HEK293 (cell line): ENCODE measurements at regions not wholly inside any gene's neighbourhood (a gene's known extent, or its start where the extent isn't known, plus 50 kb on each side); places are given as distances from the start of the nearest gene placed in this dataset.
A peak's percentile ranks its signal among the peaks of the same experiment; 100 is the strongest.

Source experiments
- CTCF ChIA-PET: fragments of 350-600 bp; formaldehyde crosslinking; extraction: SDS; loops from one replicate; lab custom pipeline; 2021; ENCODE audit warnings: antibody characterized with exemption; lab: Yijun Ruan, JAX
- POLR2A ChIA-PET: fragments of 300-600 bp; formaldehyde crosslinking; extraction: SDS; loops from one replicate; lab custom pipeline; 2020; ENCODE audit warnings: antibody characterized with exemption, inconsistent platforms; lab: Yijun Ruan, JAX
- H3K27ac ChIP-seq: fragments of 200-500 bp; sonication (Bioruptor generic); 2 replicates; pipeline ENCODE4 v1.5.1; 2014; ENCODE audit warnings: low read depth, low read length, control low read depth, inconsistent platforms; ENCODE audit errors: extremely low read depth
- H3K36me3 ChIP-seq, 2 experiments: fragments of 200-500 bp in 1 of 2; sonication (Bioruptor generic) in 1 of 2; 1 replicate in 1 of 2; 2 replicates in 1 of 2; pipeline ENCODE4 v1.5.1; 2014 to 2017; ENCODE audit warnings: inconsistent platforms in 2 of 2, low read length in 2 of 2; ENCODE audit not compliant: control insufficient read depth in 2 of 2, insufficient read depth in 1 of 2
- H3K4me1 ChIP-seq: fragments of 200-500 bp; sonication (Bioruptor generic); 2 replicates; pipeline ENCODE4 v1.5.1; 2014; ENCODE audit warnings: mild to moderate bottlenecking, low read length, inconsistent platforms; ENCODE audit not compliant: control insufficient read depth, insufficient read depth
- H3K4me3 ChIP-seq: 2 replicates; pipeline ENCODE4 v1.5.1; 2011; ENCODE audit warnings: low read depth, mild to moderate bottlenecking, control low read depth, low read length, moderate library complexity
- H3K9me3 ChIP-seq: fragments of 200-500 bp; sonication (Bioruptor generic); 2 replicates; pipeline ENCODE4 v1.5.1; 2014; ENCODE audit warnings: low read depth, low read length, inconsistent platforms; ENCODE audit not compliant: control insufficient read depth, insufficient read depth
- BCL11A ChIP-seq: fragments of 450-650 bp; formaldehyde crosslinking; IDR thresholded peaks from 2 replicates; pipeline ENCODE4 v1.5.1; 2016; ENCODE audit warnings: low read depth, missing biosample characterization, missing genetic modification characterization
- FEZF1 ChIP-seq: fragments of 450-650 bp; formaldehyde crosslinking; IDR thresholded peaks from 2 replicates; pipeline ENCODE4 v1.5.1; 2016; ENCODE audit warnings: missing biosample characterization, missing genetic modification characterization
- GLI2 ChIP-seq: fragments of 450-650 bp; formaldehyde crosslinking; IDR thresholded peaks from 2 replicates; pipeline ENCODE4; 2017; ENCODE audit warnings: missing biosample characterization, missing genetic modification characterization, low read depth, borderline replicate concordance
- KLF16 ChIP-seq: fragments of 450-650 bp; formaldehyde crosslinking; IDR thresholded peaks from 2 replicates; pipeline ENCODE4 v1.5.1; 2017; ENCODE audit warnings: missing biosample characterization, missing genetic modification characterization
- OSR2 ChIP-seq: fragments of 450-650 bp; formaldehyde crosslinking; IDR thresholded peaks from 2 replicates; pipeline ENCODE4 v1.5.1; 2016; ENCODE audit warnings: missing biosample characterization, missing genetic modification characterization
- PRDM4 ChIP-seq: fragments of 450-650 bp; formaldehyde crosslinking; IDR thresholded peaks from 2 replicates; pipeline ENCODE4 v1.5.1; 2017; ENCODE audit warnings: missing biosample characterization, missing genetic modification characterization
- SALL2 ChIP-seq: fragments of 450-650 bp; formaldehyde crosslinking; IDR thresholded peaks from 2 replicates; pipeline ENCODE4 v1.5.0; 2017; ENCODE audit warnings: missing biosample characterization, mild to moderate bottlenecking, missing genetic modification characterization, borderline replicate concordance
- SP3 ChIP-seq: fragments of 450-650 bp; formaldehyde crosslinking; IDR thresholded peaks from 2 replicates; pipeline ENCODE4 v1.5.1; 2016; ENCODE audit warnings: missing biosample characterization, missing genetic modification characterization
- TSHZ1 ChIP-seq: fragments of 450-650 bp; formaldehyde crosslinking; IDR thresholded peaks from 2 replicates; pipeline ENCODE4 v1.5.1; 2016; ENCODE audit warnings: missing biosample characterization, missing genetic modification characterization, borderline replicate concordance
- WT1 ChIP-seq: fragments of 450-650 bp; formaldehyde crosslinking; IDR thresholded peaks from 2 replicates; pipeline ENCODE4 v1.5.1; 2016; ENCODE audit warnings: missing biosample characterization, missing genetic modification characterization
- YY1 ChIP-seq: fragments of 450-650 bp; formaldehyde crosslinking; IDR thresholded peaks from 2 replicates; pipeline ENCODE4 v1.5.1; 2018; ENCODE audit warnings: missing biosample characterization, missing genetic modification characterization
- ZBTB20 ChIP-seq: fragments of 450-650 bp; formaldehyde crosslinking; IDR thresholded peaks from 2 replicates; pipeline ENCODE4 v1.5.1; 2016; ENCODE audit warnings: missing biosample characterization, missing genetic modification characterization
- ZBTB44 ChIP-seq: fragments of 450-650 bp; IDR thresholded peaks from 2 replicates; pipeline ENCODE4 v1.5.1; 2018; ENCODE audit warnings: missing biosample characterization, mild to moderate bottlenecking, missing genetic modification characterization
- ZNF10 ChIP-seq: fragments of 450-650 bp; formaldehyde crosslinking; IDR thresholded peaks from 2 replicates; pipeline ENCODE4 v1.5.1; 2017; ENCODE audit warnings: missing biosample characterization, missing genetic modification characterization
- ZNF121 ChIP-seq: fragments of 450-650 bp; formaldehyde crosslinking; IDR thresholded peaks from 2 replicates; pipeline ENCODE4 v1.5.1; 2016; ENCODE audit warnings: missing biosample characterization, missing genetic modification characterization
- ZNF138 ChIP-seq: fragments of 450-650 bp; formaldehyde crosslinking; IDR thresholded peaks from 2 replicates; pipeline ENCODE4 v1.5.1; 2016; ENCODE audit warnings: missing biosample characterization, missing genetic modification characterization, borderline replicate concordance
- ZNF146 ChIP-seq: fragments of 450-650 bp; formaldehyde crosslinking; IDR thresholded peaks from 2 replicates; pipeline ENCODE4 v1.5.1; 2016; ENCODE audit warnings: missing biosample characterization, missing genetic modification characterization
- ZNF157 ChIP-seq: fragments of 450-650 bp; formaldehyde crosslinking; IDR thresholded peaks from 2 replicates; pipeline ENCODE4 v1.5.1; 2016; ENCODE audit warnings: missing biosample characterization, missing genetic modification characterization
- ZNF184 ChIP-seq: fragments of 450-650 bp; IDR thresholded peaks from 2 replicates; pipeline ENCODE4 v1.5.1; 2018; ENCODE audit warnings: missing biosample characterization, mild to moderate bottlenecking, missing genetic modification characterization
- ZNF2 ChIP-seq: fragments of 450-650 bp; formaldehyde crosslinking; IDR thresholded peaks from 2 replicates; pipeline ENCODE4 v1.5.1; 2016; ENCODE audit warnings: missing biosample characterization, missing genetic modification characterization
- ZNF266 ChIP-seq: fragments of 450-650 bp; formaldehyde crosslinking; IDR thresholded peaks from 2 replicates; pipeline ENCODE4 v1.5.1; 2016; ENCODE audit warnings: missing biosample characterization, missing genetic modification characterization, low read depth
- ZNF280D ChIP-seq: fragments of 450-650 bp; formaldehyde crosslinking; IDR thresholded peaks from 2 replicates; pipeline ENCODE4 v1.5.1; 2016; ENCODE audit warnings: missing biosample characterization, missing genetic modification characterization
- ZNF423 ChIP-seq: fragments of 450-650 bp; formaldehyde crosslinking; IDR thresholded peaks from 2 replicates; pipeline ENCODE4 v1.5.1; 2016; ENCODE audit warnings: missing biosample characterization, missing genetic modification characterization
- ZNF473 ChIP-seq: fragments of 450-650 bp; formaldehyde crosslinking; IDR thresholded peaks from 2 replicates; pipeline ENCODE4 v1.5.1; 2017; ENCODE audit warnings: missing biosample characterization, missing genetic modification characterization
- ZNF571 ChIP-seq: fragments of 450-650 bp; formaldehyde crosslinking; IDR thresholded peaks from 2 replicates; pipeline ENCODE4 v1.5.0; 2017; ENCODE audit warnings: missing biosample characterization, missing genetic modification characterization
- ZNF664 ChIP-seq: fragments of 450-650 bp; formaldehyde crosslinking; IDR thresholded peaks from 2 replicates; pipeline ENCODE4 v1.5.1; 2016; ENCODE audit warnings: missing biosample characterization, missing genetic modification characterization
- ZNF701 ChIP-seq: fragments of 450-650 bp; formaldehyde crosslinking; IDR thresholded peaks from 2 replicates; pipeline ENCODE4 v1.5.1; 2016; ENCODE audit warnings: missing biosample characterization, missing genetic modification characterization
- ZSCAN30 ChIP-seq: fragments of 450-650 bp; IDR thresholded peaks from 2 replicates; pipeline ENCODE4 v1.5.1; 2018; ENCODE audit warnings: missing biosample characterization, mild to moderate bottlenecking, missing genetic modification characterization, moderate library complexity

GRCh38 chr20:46814366-46815232 is 80.0 kb upstream of the EYA2 start:
- ChIA-PET CTCF (interaction anchor here (0.5 to 1.0 kb wide), 5 partner anchors 20 to 1806 kb away, joined by 4 to 6 read pairs (median 4); no protein-coding TSS in a partner anchor), POLR2A (interaction anchor here (0.5 to 0.9 kb wide), 4 partner anchors 12 to 304 kb away, joined by 3 read pairs; no protein-coding TSS in a partner anchor)
- TF ChIP-seq ZBTB44 (tag by site-specific recombination) (no peak), ZBTB20 (tag by site-specific recombination) (no peak), WT1 (0 out of 2 replicates have a peak, but pooled peaks have one; percentile 29), SP3 (tag by site-specific recombination) (no peak), ZNF571 (no peak), ZNF701 (no peak), OSR2 (tag by site-specific recombination) (peak; percentile 71), ZNF146 (tag by site-specific recombination) (no peak), ZNF266 (tag by site-specific recombination) (no peak), ZNF280D (tag by site-specific recombination) (no peak), ZNF423 (tag by site-specific recombination) (no peak), YY1 (no peak), SALL2 (tag by site-specific recombination) (no peak), KLF16 (no peak), ZNF157 (tag by site-specific recombination) (no peak), ZNF138 (tag by site-specific recombination) (no peak), ZNF121 (no peak), ZNF184 (tag by site-specific recombination) (no peak), TSHZ1 (peak; percentile 50; the same call in 1 of the 2 replicates), ZNF10 (tag by site-specific recombination) (no peak), PRDM4 (tag by site-specific recombination) (no peak; the same call in 1 of the 2 replicates), ZNF664 (tag by site-specific recombination) (no peak), BCL11A (no peak), GLI2 (tag by site-specific recombination) (no peak), ZNF2 (tag by site-specific recombination) (no peak), ZSCAN30 (tag by site-specific recombination) (no peak), FEZF1 (tag by site-specific recombination) (no peak; the same call in 1 of the 2 replicates), ZNF473 (tag by site-specific recombination) (no peak)

More at GRCh38 chr20:46814366-46815232, 80.0 kb upstream of the EYA2 start:
- Histone ChIP-seq H3K27ac (peak overlapping the region; percentile 59), H3K4me1 (no peaks in the 10 kb centered on the region), H3K36me3 (no peaks in the 10 kb centered on the region), H3K9me3 (no peaks in the 10 kb centered on the region), H3K4me3 (peak overlapping the region; percentile 16)
